Omental fat pad (tissue), 3 donors: ENCODE measurements at regions not wholly inside any gene's neighbourhood (a gene's known extent, or its start where the extent isn't known, plus 50 kb on each side); places are given as distances from the start of the nearest gene placed in this dataset.

Experiments used
- ATAC-seq: fragments of 150-250 bp; one replicate; pipeline ENCODE4 v1.9.1; 2016; ENCODE audit warnings: mild to moderate bottlenecking, moderate library complexity; ENCODE audit not compliant: low FRiP score
- DNase-seq: peaks from one replicate; pipeline ENCODE4 v3.0.0-alpha.2; 2019; ENCODE audit warnings: low spot score
- CTCF ChIP-seq, 3 donors: fragments of 450-650 bp; IDR thresholded peaks; one replicate each; pipeline ENCODE4 v1.5.1; 2016 to 2017; ENCODE audit warnings: antibody characterized with exemption in 3 of 3, mild to moderate bottlenecking in 3 of 3, moderate library complexity in 2 of 3

- TF ChIP-seq CTCF (IDR thresholded peaks at IDR 0.05), result no peak
- DNase-seq (no peak), ATAC-seq (no peak)
Observed at GRCh38 chr13:89465366-89465765, 1794.2 kb downstream of the SLITRK5 start.

DNA sequence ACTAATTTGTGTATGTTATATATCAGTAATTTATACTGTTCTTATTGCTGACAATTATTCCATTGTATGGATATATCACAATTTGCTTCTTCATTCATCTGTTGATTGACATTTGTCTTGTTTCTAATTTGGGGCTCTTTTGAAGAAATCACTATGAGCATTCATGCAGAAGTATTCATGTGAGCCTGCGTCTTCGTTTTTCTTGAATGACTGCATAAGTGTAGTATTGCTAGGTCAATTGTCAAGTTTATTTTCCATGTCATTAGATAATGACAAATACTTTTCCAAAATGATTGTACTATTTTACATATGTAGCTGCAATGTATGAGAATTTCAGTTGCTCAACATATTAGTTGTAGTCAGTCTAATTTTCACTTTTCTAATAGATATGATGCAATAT is 1796.9 kb downstream of the SLITRK5 start:
- DNase-seq (no peak), ATAC-seq (no peak)
- no peak for TF ChIP-seq CTCF (IDR thresholded peaks at IDR 0.05)

GRCh38 chr13:89470901-89471300 is 1799.7 kb downstream of the SLITRK5 start:
- TF ChIP-seq CTCF (IDR thresholded peaks at IDR 0.05), result no peak
- no peak for ATAC-seq
- DNase-seq, result no peak

GRCh38 chr13:89474432-89474831 is 1803.3 kb downstream of the SLITRK5 start:
- no peak for TF ChIP-seq CTCF (IDR thresholded peaks at IDR 0.05)
- no peak for DNase-seq
- no peak for ATAC-seq

- DNase-seq (no peak), ATAC-seq (no peak)
Observed at GRCh38 chr13:89486065-89486464, 1814.9 kb downstream of the SLITRK5 start.

GRCh38 chr13:89486709-89487108 is 1815.5 kb downstream of the SLITRK5 start:
- no peak for DNase-seq
- no peak for ATAC-seq
- TF ChIP-seq CTCF (IDR thresholded peaks at IDR 0.05), result no peak

More at GRCh38 chr13:89486065-89486464, 1814.9 kb downstream of the SLITRK5 start:
- no peak for TF ChIP-seq CTCF (IDR thresholded peaks at IDR 0.05)

- ATAC-seq, result no peak
- TF ChIP-seq CTCF (IDR thresholded peaks at IDR 0.05), result no peak
- DNase-seq, result no peak
Observed at GRCh38 chr13:89490661-89491060, 1819.5 kb downstream of the SLITRK5 start.
